HepG2 (cell line): ENCODE measurements at regions not wholly inside any gene's neighbourhood (a gene's known extent, or its start where the extent isn't known, plus 50 kb on each side); places are given as distances from the start of the nearest gene placed in this dataset.

Experiments used
- ATAC-seq: fragments of 200-7000 bp; cut with Tn5 transposase; 3 replicates; pipeline ENCODE4 v1.9.1; 2020; ENCODE audit warnings: mild to moderate bottlenecking, moderate library complexity
- BruUV-seq: library from RNA; stranded (reverse); fragments of 400-500 nt; replicated peaks from 2 replicates; lab custom pipeline; 2021; lab: Mats Ljungman, UMichigan
- CTCF ChIA-PET: fragments of 300-600 bp; formaldehyde crosslinking; extraction: SDS; loops from one replicate; lab custom pipeline; 2021; ENCODE audit warnings: low total read pairs, inconsistent platforms, low intra/inter-chr PET ratio; lab: Yijun Ruan, JAX
- POLR2A ChIA-PET: fragments of 350-600 bp; sonication (Branson Sonifier 250); formaldehyde crosslinking; loops from one replicate; lab custom pipeline; 2020; ENCODE audit warnings: antibody characterized with exemption, inconsistent platforms; lab: Yijun Ruan, JAX
- DNase-seq: peaks from one replicate; pipeline ENCODE4 v3.0.0-alpha.2; 2015; ENCODE audit warnings: low spot score
- FAIRE-seq: peaks from 3 replicates; lab custom pipeline; 2011; peaks lifted over from hg19 to GRCh38; lab: Jason Lieb, UNC
- H2AFZ ChIP-seq: one replicate; pipeline ENCODE4 v1.6.1; 2011; ENCODE audit warnings: low read length, inconsistent platforms
- H3K27ac ChIP-seq: fragments of 300-600 bp; 3 replicates; pipeline ENCODE4 v1.8.0; 2011; ENCODE audit warnings: mixed run types, mild to moderate bottlenecking, mixed read lengths, low read length, inconsistent platforms; ENCODE audit not compliant: insufficient read depth; ENCODE audit errors: extremely low read length
- H3K27me3 ChIP-seq, 2 experiments: fragments of 200-600 bp in 1 of 2; 2 replicates in 1 of 2; 3 replicates in 1 of 2; pipeline versions ENCODE4 v1.6.0 to v1.8.0; 2011; ENCODE audit warnings: low read length in 2 of 2, mild to moderate bottlenecking in 2 of 2, moderate library complexity in 2 of 2, inconsistent platforms in 1 of 2; ENCODE audit not compliant: insufficient read depth in 2 of 2, control insufficient read depth in 1 of 2
- H3K36me3 ChIP-seq, 2 experiments: fragments of 200-600 bp in 1 of 2; replicated peaks in 1 of 2; 2 replicates in 1 of 2; 3 replicates in 1 of 2; pipeline versions ENCODE4 v1.5.1 to v1.8.0; 2011; ENCODE audit warnings: low read length in 2 of 2, inconsistent platforms in 1 of 2; ENCODE audit not compliant: insufficient read depth in 2 of 2, control insufficient read depth in 1 of 2
- H3K4me1 ChIP-seq: 2 replicates; pipeline ENCODE4 v1.5.1; 2012; ENCODE audit warnings: low read length, inconsistent platforms; ENCODE audit not compliant: insufficient read depth
- H3K4me2 ChIP-seq: 2 replicates; pipeline ENCODE4 v1.6.0; 2011; ENCODE audit warnings: low read depth, low read length, inconsistent platforms
- H3K4me3 ChIP-seq, 3 experiments: fragments of 200-600 bp in 1 of 3; sonication (generic), shearing (Covaris generic) in 1 of 3; replicated peaks in 1 of 3; 2 replicates each; pipeline ENCODE4 v1.5.1; 2011 to 2016; ENCODE audit warnings: low read length in 3 of 3, inconsistent platforms in 2 of 3, low read depth in 2 of 3, mild to moderate bottlenecking in 2 of 3, control low read depth in 1 of 3, mixed read lengths in 1 of 3; ENCODE audit not compliant: insufficient read depth in 1 of 3
- H3K79me2 ChIP-seq: one replicate; pipeline ENCODE4 v1.6.1; 2011; ENCODE audit warnings: low read length, inconsistent platforms; ENCODE audit not compliant: insufficient read depth
- H3K9ac ChIP-seq: 2 replicates; pipeline ENCODE4 v1.6.0; 2011; ENCODE audit warnings: mild to moderate bottlenecking, low read depth, low read length, inconsistent platforms; ENCODE audit not compliant: insufficient read depth
- H3K9me3 ChIP-seq: 2 replicates; pipeline ENCODE4 v1.5.1; 2012; ENCODE audit warnings: mild to moderate bottlenecking, low read length
- H4K20me1 ChIP-seq: 2 replicates; pipeline ENCODE4 v1.6.0; 2011; ENCODE audit warnings: inconsistent platforms, mild to moderate bottlenecking, low read length, moderate library complexity; ENCODE audit not compliant: insufficient read depth
- SMAD1 ChIP-seq: sonication (generic); formaldehyde crosslinking; IDR thresholded peaks from 2 replicates; pipeline ENCODE4 v1.4.0; 2020; ENCODE audit warnings: missing genetic modification reagents, low read depth, mild to moderate bottlenecking, borderline replicate concordance
- WGBS: methylation state at CpG from one replicate; pipeline ENCODE4 v1.1.6; 2017; ENCODE audit warnings: low lambda C conversion rate; 5-methylcytosine and 5-hydroxymethylcytosine counted together
- in situ Hi-C: cut with HindIII; loops from 2 replicates; pipeline ENCODE4 v1.10.0; 2017; ENCODE audit warnings: low pct_unique_long_range_greater_than_20kb; ENCODE audit not compliant: extremely low pct_ligation_motif_present
- intact Hi-C: fragments of 100-400 bp; cut with micrococcal nuclease; formaldehyde crosslinking; loops from one replicate; pipeline ENCODE4 v1.10.0; 2022; ENCODE audit not compliant: unreplicated experiment
- TF ChIP-seq, protein P1 (sequence below): sonication (generic); formaldehyde crosslinking; IDR thresholded peaks from 2 replicates; pipeline ENCODE4 v1.5.0; 2020; ENCODE audit warnings: missing genetic modification reagents
- TF ChIP-seq, protein P2 (sequence below): sonication (generic); formaldehyde crosslinking; IDR thresholded peaks from 2 replicates; pipeline ENCODE4 v1.4.0; 2020; ENCODE audit warnings: missing genetic modification reagents
- TF ChIP-seq, protein P3 (sequence below): sonication (generic); formaldehyde crosslinking; IDR thresholded peaks from 2 replicates; pipeline ENCODE4 v1.8.1; 2023; ENCODE audit warnings: mild to moderate bottlenecking, missing genetic modification reagents

DNA sequence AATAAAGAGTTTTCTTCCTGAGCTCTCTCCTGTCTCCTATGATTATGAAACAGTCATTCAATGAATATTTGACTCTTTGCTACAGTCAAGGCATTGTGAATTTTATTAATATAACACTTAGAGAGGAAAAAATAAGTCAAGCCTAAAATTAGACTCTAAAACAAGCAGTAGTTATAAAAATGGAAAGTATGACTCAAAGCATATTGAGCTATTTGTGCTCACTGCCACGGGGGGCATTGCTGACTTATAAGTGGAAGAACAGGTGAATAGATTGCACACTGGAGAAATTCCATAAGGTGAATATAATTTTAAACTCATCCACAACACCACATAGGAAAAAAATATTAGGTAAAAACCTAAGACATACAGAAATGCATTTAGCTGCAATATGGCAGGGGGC lies 87.7 kb upstream of the CCDC196 start:
- ATAC-seq (no peak), FAIRE-seq (no peak), DNase-seq (no peak)
- H3K4me1 ChIP-seq, result peaks cover 5% of the 10 kb centered on the region; the same call in 1 of the 2 replicates
- H4K20me1 ChIP-seq, result no peaks in the 10 kb centered on the region
- no peaks in the 10 kb centered on the region for H3K36me3 ChIP-seq
- H3K27ac ChIP-seq, result no peak overlapping the region
- H3K79me2 ChIP-seq, result no peaks in the 10 kb centered on the region
- no peak overlapping the region for H2AFZ ChIP-seq
- ChIA-PET CTCF (no interaction called here), POLR2A (no interaction called here)
- H3K4me2 ChIP-seq, result no peak overlapping the region
- H3K4me3 ChIP-seq, result no peak overlapping the region
- H3K9ac ChIP-seq, result no peak overlapping the region
- intact Hi-C loops (no loop called here), in situ Hi-C loops (no loop called here)
- H3K9me3 ChIP-seq, result no peaks in the 10 kb centered on the region
- BruUV-seq, result no TSS peak
- WGBS, result 0% methylated on average over 1 of the region's 1 CpG
- TF ChIP-seq, protein P1, sequence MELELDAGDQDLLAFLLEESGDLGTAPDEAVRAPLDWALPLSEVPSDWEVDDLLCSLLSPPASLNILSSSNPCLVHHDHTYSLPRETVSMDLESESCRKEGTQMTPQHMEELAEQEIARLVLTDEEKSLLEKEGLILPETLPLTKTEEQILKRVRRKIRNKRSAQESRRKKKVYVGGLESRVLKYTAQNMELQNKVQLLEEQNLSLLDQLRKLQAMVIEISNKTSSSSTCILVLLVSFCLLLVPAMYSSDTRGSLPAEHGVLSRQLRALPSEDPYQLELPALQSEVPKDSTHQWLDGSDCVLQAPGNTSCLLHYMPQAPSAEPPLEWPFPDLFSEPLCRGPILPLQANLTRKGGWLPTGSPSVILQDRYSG (CRISPR knock-in tag), result no peak
- TF ChIP-seq, protein P2, sequence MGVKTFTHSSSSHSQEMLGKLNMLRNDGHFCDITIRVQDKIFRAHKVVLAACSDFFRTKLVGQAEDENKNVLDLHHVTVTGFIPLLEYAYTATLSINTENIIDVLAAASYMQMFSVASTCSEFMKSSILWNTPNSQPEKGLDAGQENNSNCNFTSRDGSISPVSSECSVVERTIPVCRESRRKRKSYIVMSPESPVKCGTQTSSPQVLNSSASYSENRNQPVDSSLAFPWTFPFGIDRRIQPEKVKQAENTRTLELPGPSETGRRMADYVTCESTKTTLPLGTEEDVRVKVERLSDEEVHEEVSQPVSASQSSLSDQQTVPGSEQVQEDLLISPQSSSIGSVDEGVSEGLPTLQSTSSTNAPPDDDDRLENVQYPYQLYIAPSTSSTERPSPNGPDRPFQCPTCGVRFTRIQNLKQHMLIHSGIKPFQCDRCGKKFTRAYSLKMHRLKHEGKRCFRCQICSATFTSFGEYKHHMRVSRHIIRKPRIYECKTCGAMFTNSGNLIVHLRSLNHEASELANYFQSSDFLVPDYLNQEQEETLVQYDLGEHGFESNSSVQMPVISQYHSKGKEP (CRISPR knock-in tag), result no peak
- no peak for TF ChIP-seq SMAD1
- TF ChIP-seq, protein P3, sequence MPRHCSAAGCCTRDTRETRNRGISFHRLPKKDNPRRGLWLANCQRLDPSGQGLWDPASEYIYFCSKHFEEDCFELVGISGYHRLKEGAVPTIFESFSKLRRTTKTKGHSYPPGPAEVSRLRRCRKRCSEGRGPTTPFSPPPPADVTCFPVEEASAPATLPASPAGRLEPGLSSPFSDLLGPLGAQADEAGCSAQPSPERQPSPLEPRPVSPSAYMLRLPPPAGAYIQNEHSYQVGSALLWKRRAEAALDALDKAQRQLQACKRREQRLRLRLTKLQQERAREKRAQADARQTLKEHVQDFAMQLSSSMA (CRISPR knock-in tag), result no peak
- H3K27me3 ChIP-seq, result no peaks in the 10 kb centered on the region; a peak in 1 of 5 replicates
